Muscle of back (tissue), 3 donors: ENCODE measurements at regions not wholly inside any gene's neighbourhood (a gene's known extent, or its start where the extent isn't known, plus 50 kb on each side); places are given as distances from the start of the nearest gene placed in this dataset.

ENCODE experiments used
- DNase-seq, 3 donors: peaks; one replicate each; pipeline versions ENCODE4 v3.0.0 to v3.0.0-alpha.2; 2013

DNA sequence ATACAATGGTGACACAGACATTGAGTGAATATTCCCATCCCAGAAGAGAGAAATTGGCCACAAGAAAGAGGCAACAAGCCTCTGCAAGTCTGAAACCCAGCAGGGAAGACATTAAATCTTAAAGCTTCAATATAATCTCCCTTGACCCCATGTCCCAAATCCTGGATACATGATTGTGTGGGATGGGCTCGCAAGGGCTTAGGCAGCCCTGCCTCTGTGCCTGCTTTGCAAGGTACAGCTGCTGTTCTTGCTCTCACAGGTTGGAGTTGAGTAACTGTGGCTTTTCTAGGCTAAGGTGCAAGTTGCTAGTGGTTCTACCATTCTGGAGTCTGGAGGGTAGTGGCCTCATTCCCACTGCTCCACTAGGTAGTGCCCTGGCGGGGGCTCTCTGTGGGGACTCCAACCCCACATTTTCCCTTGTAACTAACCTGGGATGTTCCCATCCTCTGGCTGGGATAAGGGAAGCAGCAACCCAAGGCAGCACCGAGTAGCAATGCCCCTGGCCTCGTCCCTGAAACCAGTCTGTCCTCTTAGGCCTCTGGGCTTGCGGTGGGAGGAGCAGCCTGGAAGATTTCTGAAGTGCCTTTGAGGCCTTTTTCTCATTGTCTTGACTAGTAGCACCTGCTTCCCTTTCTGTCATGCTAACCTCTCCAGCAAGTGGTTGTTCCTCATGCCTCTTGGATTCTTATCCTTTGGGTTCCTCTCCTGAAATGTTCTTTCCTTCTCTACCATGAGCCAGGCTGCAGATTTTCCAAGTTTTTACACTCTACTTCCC lies 90.0 kb downstream of the FAM174B start:
- no peak for DNase-seq

DNA sequence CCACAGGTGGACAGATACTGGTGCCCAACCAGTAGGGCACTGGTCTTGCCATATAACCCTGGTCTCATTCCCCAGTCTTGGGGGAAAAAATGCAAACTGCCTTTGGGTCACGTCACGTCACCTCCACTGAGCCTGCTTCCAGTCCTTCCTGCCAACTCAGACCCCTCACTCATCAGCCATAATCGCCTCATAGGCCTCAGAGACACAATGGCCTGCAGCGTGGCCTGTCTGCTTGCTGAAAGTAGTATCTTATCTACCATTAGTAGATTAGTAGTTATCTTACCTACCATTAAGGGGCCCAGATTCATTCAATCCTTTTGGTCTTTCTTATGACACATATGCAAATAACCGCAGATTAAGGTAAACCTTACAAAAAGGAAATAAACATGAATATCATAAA lies 93.8 kb downstream of the FAM174B start:
- DNase-seq, result no peak

DNA sequence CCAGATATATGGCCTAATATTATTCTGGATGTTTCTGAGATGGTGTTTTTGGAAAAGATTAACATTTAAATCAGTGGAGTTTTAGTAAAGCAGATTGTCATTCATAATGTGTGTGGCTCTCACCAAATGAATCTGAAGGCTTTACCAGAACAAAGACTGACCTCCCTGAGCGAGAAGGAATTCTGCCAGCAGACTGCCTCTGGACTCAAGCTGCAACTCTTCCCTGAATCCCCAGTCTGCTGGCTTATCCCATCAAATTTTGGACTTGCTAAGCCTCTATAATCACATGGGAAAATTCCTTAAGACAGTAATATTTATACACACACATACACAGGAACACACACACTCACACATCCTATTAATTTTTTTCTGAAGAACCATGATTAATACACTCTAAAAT lies 102.3 kb downstream of the FAM174B start:
- no peak for DNase-seq

DNA sequence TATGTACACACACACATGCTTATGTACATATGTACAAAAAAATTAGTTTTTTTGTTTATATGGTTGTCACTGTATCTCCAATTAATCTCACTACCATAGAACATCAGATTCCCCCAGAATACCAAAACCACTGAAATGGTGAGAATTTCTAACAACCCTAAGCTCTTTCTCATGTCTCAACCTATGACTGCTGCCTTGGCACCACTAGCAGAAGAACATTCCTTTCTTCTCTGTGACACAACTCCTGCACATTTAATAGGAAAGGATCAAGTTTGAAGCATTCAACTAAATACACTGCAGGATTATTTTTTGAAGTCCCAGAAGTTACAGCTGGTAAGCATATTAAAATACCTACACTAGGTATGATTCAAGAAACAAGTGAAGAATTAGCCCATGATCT lies 109.6 kb downstream of the FAM174B start:
- no peak for DNase-seq

DNA sequence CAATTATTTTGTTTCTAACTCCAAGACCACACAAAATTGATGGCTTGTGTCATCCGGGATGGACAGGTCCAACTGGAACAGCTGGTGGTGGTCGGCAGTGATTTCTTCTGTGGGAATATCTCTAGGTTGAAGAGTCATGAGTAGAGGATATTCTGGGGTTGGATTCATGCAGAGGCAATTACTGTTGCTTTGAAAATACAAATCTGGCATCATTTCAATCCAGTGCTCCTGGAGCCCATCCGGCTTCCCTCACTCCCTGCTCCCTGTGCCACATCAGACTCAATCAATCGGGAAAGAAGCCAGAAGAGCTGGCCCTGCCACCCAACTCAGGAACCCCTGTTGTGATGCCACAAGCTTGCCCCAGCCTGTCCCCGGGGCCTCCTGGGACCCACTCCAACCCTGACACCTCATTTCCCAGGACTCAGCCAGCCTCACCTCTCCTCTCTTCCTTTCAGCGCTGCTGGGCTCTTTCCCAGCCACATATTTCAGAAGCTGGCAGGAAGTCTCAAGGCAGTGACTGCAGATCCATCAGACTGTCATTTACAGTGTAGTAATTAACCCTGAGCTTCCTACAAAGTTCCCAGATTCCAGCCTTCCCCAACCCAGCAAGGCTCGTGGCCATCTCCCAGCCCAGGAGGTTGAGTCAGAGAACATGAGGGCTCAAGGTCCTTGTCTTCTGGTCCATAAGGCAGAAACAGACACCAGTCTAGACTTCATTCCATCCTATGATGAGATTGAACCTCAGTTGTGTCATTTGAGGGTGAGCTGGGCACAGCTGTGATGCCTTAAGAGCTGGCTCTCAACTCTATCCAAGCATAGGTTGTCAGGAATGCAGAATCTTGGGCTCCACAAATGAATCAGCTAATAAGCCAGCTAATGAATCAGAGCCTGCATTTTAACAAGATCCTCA lies 114.0 kb downstream of the FAM174B start:
- peak in 1 of 3 donors; percentile 13 for DNase-seq

DNA sequence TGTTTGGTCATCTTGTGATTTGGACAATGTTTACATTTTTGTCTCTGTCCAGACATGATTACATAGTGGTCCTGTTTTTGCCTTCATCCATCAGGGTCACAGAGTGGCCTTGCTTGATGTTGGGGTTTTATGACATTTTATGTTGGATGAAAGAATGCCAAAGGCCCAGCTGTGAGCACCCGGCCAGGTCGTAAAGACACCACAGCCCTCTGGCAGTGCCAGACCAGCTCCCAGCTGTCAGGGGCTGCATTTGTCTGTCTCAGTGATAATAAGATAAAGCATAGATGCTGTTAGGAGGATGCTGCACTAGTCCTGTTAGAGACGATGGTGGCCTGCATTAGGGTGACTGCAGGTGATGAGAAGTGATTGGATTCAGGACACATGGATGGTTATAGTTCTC lies 117.5 kb downstream of the FAM174B start:
- DNase-seq, result no peak

DNA sequence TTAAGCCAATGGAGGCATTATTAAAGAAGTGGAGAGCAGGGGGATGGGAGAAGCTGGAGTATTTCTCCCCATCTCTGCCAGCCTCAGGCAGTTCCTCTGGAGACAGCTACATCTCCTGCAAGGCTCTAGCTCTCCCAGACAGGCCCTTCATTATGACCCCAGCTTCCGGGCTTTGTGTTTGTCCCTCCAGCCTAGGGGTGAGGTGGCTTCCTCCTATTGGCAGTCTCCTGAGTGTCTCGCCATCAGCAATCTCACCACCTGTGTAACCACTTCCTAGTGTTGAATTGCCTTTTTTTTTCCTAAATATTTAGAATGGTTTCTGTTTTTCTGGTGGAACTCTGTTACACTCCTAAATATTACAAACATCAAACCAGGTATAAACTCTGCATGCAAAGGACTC lies 122.3 kb downstream of the FAM174B start:
- DNase-seq, result no peak

DNA sequence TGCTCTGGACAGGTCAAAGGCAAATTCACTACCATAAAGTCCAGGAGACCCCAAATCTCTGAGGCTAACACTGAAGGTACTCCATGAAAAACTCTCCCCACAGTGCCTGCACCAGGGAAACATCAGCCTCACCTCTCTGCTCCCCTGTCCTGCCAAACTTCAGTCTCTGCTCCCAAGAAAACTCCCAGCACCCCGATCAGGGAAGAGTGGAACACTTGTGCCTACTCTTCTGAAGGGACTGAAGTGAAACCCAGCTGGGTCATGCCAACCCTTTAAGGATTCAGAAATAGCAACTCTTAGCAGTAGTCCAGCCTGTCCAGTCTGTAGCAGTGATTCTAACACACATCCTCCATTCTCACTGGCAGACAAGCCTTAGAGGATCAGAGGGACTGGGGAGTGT lies 124.2 kb downstream of the FAM174B start:
- no peak for DNase-seq

DNA sequence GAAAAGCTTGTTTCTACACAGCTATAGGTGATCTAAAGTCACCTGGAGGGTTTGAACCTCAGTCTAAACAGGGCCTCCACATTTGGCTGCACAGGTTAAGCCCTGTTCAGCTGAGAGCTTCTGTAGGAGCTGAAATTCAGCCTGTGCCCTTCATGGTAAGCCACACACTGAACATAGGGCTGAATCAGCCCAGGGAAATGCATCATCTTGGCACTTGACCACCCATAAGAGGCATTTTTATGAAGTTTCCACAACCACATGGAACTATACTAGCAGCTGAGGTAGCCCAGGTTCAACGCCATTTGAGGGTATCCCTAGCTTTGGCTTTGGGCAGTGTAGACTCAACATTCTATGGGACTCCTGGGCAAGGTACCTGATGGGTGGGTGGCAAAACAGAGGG lies 126.8 kb downstream of the FAM174B start:
- no peak for DNase-seq

DNA sequence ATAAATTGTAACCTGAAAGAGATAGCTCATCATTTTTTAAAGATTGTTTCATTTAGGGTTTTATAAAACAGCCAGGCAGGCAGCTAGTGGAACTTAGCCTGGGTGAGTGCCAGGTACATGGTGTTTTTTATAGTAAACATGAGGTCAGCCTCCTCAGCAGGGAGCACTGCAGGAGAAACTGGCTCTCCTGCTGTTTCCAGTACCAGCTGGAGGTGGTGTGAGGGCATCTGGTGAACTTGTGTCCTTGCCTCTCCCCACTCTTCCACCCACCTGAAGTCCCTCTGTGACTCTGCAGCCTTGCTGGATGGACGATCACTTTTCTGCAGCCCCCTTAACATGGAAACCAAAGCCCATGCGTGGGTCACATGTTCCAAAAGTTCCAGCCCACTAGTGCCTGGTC lies 128.4 kb downstream of the FAM174B start:
- DNase-seq, result peak in 2 of 3 donors; percentile 26 to 27

DNA sequence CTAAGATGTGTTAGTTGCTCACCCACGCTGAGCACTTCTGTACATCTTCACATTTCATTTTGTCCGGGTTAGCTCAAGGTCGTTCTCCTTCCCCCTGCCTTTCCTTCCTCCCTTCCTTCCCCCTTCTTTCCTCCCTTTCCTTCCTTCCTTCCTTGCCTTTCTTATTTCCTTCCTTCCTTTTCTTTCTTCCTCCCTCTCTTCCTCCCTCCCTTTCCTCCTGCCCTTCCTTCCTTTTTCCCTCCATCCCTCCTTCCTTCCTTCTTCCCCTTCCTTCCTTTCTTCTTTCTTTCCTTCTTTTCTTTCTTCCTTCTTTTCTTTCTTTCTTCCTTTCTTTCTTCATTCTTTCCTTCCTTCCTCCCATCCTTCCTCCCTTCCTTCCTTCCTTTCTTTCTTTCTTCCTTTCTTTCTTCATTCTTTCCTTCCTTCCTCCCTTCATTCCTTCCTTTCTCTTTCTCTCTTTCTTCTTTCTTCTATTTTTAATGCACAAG lies 129.8 kb downstream of the FAM174B start:
- no peak for DNase-seq

DNA sequence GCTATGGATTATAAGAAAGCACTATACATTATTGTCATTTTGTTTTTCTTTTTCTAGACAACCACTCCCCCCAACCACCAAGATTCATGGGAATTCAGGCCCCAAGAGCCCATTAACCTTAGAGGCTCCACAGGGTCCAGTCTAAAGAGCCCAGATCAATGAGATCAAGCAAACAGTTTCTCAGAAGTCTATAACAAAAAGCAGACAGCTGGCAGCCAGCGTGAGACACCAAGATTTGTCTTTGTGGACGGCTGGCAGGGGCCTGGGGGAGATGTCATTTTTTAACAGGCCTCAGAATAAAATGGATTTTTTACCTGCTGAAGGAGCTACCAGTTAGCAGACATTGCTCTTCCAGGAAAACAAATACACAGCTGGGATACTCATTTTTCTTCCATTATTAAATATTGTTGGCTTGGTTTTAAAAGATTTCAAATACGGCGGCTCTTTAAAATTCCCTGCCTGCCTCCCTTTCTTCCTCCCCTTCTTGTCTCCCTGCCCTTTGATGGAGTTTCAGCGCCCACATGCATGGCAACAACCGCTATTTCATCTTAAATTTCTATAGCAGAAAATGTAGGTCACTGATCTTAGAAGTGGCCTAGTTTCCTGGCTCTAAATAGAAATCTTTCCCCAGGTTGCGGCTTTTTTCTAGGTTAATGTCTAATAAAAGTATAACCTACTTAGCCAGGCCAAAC lies 130.6 kb downstream of the FAM174B start:
- no peak for DNase-seq

DNA sequence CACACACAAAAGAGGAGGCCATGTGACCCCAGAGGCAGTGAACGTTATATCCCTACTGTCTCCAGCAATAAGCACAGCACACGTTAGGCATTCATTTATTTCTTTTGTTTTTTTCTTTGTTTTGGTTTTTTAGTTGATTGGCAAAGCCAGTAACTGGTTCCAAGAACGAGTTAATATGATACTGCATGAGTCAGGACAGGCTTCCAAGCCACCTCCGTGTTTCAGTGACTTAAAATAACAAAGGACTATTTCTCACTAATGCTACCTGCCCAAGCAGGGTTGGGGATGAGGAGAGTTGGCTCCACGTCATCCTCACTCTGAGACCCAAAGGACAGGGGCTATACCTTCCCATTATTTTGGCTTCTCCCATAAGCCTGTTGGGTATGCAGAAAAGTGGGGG lies 130.5 kb downstream of the ST8SIA2 start:
- no peak for DNase-seq

DNA sequence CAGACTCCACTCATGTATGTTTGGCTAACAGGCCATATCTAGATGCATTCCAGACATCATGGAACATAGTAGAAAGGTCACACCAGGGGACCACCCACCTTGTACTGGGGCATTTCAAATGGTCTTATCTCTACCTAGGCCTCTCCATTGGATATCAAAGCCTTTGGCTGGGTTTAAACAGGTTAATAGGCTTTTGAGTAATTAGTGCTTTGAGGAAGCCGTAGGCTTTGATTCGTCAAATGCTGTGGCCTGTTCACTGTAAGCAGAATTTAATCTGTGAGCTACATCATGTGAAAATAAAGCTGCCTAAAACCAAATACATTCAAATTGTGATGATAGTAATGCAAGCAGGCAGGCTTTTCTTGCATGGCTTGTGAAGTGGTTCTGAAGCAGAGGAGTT lies 129.5 kb downstream of the ST8SIA2 start:
- DNase-seq, result no peak

DNA sequence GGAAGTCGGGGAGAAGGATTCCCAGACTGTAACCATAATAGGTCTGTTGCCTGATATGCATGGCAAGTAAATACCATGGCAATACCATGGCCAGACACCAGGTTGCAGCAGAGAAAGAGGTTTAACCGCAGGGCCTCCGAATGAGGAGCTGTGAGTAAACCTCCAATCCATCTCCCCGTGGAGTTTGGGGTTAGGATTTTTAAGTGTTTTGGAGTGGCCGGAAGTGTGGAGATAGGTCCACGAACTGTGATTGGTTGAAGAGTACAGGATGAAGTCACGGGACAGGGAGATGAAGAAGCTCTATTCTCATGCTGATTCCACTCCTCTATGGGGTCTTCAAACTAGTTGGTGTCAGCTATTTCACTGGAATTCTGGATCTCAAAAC lies 127.9 kb downstream of the ST8SIA2 start:
- peak; percentile 84 to 93 (median 87) for DNase-seq

DNA sequence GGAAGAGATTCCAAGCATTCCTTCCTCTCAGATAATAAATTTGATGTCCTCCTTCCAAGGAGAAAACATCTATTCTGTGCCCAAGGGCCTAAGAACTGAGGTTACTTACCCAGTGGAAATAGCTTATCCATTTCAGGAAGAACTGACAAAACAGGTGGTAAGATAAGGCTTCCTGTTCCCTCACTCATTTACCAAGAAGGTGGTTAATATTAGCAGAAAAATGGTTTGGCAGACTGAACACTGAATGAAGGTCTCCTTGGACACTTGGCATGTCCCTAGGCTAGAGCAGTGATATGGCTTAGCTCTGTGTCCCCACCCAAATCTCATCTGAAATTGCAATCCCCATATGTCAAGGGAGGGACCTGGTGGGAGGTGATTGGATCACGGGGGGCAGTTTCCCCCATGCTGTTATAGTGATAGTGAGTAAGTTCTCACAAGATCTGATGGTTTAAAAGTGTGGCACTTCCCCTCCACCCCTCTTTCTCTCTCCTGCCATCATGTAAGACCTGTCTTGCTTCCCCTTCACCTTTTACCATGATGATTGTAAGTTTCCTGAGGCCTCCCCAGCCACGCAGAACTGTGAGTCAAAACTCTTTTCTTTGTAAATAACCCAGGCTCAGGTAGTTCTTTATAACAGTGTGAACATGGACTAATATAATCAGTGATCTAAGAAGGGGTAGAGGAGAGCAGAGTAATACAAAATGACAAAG lies 127.4 kb downstream of the ST8SIA2 start:
- no peak for DNase-seq

DNA sequence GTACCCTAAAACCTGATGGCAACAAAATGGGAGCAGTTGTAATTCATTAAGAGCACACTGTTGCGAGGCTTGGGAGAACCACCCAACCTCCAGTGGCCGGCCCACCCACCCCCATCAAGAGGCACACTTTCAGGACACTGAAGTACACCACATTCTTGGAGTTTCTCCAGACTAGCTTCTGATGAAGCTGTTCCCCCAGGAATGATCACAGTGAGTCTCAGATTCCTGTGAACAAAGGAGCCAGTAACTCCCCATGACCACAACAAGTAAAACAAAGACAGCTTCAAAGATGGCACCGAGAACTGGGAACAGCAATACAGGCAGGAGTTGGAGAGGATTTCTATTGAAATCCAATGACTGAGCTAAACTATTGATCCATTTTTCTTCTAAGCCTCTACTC lies 126.0 kb downstream of the ST8SIA2 start:
- no peak for DNase-seq
